ENCODE measurements at regions not wholly inside any gene's neighbourhood (a gene's known extent, or its start where the extent isn't known, plus 50 kb on each side); places are given as distances from the start of the nearest gene placed in this dataset.

GRCh38 chr6:169071394-169071793, 182.3 kb downstream of the THBS2 start:
- in situ Hi-C loops (cut with HindIII; ENCODE audit: low pct_ligation_motif_present, low pct_unique_long_range_greater_than_20kb, low sequenced_read_pairs), result no loop called here
- no peak for DNase-seq

GRCh38 chr6:169070506-169071176, 183.0 kb downstream of the THBS2 start:
- in situ Hi-C loops (cut with HindIII; ENCODE audit: low pct_ligation_motif_present, low pct_unique_long_range_greater_than_20kb, low sequenced_read_pairs), result no loop called here
- DNase-seq, result peak; percentile 94

DNA sequence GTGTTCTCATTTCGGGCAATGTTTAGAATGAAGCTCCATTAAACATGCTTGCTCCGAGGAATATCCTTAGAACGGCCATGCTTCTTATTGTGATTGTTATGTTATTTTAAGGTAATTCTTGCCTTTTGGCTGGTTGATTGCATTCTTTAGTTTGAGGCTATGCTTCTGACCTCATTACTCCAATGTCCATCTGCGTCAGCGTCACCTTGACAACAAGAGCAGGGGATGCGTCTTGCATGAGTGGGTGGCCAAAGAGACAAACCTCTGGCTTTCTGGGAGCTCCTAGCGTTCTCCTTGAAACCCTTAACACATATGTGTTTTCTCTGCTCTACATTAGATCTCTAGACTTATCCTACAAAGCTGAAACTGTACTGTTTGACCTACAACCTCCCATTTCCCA, 184.3 kb downstream of the THBS2 start:
- no peak for DNase-seq
- in situ Hi-C loops (cut with HindIII; ENCODE audit: low pct_ligation_motif_present, low pct_unique_long_range_greater_than_20kb, low sequenced_read_pairs), result no loop called here

DNA sequence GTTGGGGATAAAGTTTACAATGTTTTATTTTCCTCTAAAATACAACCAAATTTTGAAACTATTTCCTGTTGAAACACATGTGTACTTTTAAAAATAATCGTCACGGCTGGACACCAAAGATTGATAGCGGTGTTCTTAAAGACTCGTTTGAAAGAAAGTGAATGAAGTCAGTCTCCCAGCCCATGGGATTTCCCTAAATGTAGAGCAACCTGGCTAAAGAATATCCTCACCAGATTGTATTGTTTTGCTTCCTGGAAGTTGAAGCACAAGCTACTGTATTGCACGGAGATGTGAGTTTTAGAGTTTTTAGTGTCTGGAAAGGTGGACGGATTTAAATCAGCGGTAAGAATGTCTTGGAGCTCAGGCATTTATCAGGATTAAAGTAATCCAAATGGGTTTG, 189.5 kb downstream of the THBS2 start:
- no peak for DNase-seq
- in situ Hi-C loops (cut with HindIII; ENCODE audit: low pct_ligation_motif_present, low pct_unique_long_range_greater_than_20kb, low sequenced_read_pairs), result no loop called here

DNA sequence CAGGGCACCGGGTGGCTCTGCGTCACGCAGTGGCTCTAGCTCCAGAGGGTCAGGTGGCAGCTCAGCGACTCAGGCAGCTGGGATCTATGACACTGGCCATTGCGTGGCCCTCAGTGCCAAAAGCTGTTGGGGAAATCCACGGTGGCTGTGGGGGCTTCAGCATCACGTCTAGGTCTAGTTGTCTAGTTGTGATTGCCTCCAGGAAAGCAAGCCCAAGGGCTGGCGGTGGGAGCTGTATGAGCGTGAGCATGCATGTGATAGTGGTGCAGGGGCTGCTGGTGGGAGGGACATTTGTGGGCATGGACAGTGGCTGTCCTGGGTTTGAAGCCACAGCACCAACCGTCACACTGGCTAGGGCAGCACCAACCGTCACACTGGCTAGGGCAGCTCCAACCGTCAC, 191.4 kb downstream of the THBS2 start:
- DNase-seq, result no peak
- in situ Hi-C loops (cut with HindIII; ENCODE audit: low pct_ligation_motif_present, low pct_unique_long_range_greater_than_20kb, low sequenced_read_pairs), result no loop called here

- no peak for DNase-seq
- in situ Hi-C loops (cut with HindIII; ENCODE audit: low pct_ligation_motif_present, low pct_unique_long_range_greater_than_20kb, low sequenced_read_pairs), result no loop called here
Measured at GRCh38 chr6:169058634-169059033, 195.0 kb downstream of the THBS2 start.

- in situ Hi-C loops (cut with HindIII; ENCODE audit: low pct_ligation_motif_present, low pct_unique_long_range_greater_than_20kb, low sequenced_read_pairs), result no loop called here
- DNase-seq, result no peak
Measured at GRCh38 chr6:169052462-169052861, 201.2 kb downstream of the THBS2 start.

- no peak for DNase-seq
- in situ Hi-C loops (cut with HindIII; ENCODE audit: low pct_ligation_motif_present, low pct_unique_long_range_greater_than_20kb, low sequenced_read_pairs), result no loop called here
Measured at GRCh38 chr6:169051371-169051770, 202.3 kb downstream of the THBS2 start.

DNA sequence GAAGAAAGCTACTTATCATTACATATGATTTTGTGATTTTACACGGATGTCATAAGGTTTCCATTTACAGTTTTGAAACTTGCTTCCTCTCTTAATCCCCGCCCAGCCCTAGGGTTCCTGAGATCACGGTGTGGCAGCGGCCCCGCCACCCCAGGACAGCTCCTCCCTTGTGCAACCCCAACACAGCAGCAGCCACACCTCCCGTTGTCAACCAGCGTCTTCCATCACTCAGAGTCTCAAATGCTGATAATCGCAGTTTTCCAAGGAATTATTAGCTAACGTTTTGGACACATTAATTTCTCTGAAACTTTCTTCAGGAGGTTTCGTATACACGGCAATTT, 204.8 kb downstream of the THBS2 start:
- in situ Hi-C loops (cut with HindIII; ENCODE audit: low pct_ligation_motif_present, low pct_unique_long_range_greater_than_20kb, low sequenced_read_pairs), result no loop called here
- DNase-seq, result no peak

GRCh38 chr6:169048185-169048864, 205.3 kb downstream of the THBS2 start:
- no peak for DNase-seq
- in situ Hi-C loops (cut with HindIII; ENCODE audit: low pct_ligation_motif_present, low pct_unique_long_range_greater_than_20kb, low sequenced_read_pairs), result no loop called here

DNA sequence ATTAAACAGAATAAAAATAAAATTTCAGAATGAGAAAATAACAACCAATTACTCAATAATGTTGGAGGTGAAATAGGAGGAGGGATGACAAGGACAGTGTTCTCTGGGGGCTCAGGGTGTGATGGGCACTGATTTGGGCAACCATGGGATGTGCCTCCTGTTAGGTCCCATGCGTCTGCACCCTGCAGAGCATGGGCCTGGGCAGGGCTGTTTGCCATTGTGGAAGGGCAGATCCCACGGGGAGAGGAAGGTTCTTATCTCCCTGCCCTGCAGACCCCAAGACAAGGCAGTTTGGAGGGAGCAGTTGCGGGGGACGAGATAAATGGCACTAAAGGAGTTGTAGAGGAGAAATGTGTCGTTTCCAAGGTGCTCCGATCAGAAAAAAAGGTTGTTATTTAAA, 206.3 kb downstream of the THBS2 start:
- DNase-seq, result no peak
- in situ Hi-C loops (cut with HindIII; ENCODE audit: low pct_ligation_motif_present, low pct_unique_long_range_greater_than_20kb, low sequenced_read_pairs), result no loop called here

GRCh38 chr6:169046483-169047192, 207.0 kb downstream of the THBS2 start:
- in situ Hi-C loops (cut with HindIII; ENCODE audit: low pct_ligation_motif_present, low pct_unique_long_range_greater_than_20kb, low sequenced_read_pairs), result no loop called here
- no peak for DNase-seq

- in situ Hi-C loops (cut with HindIII; ENCODE audit: low pct_ligation_motif_present, low pct_unique_long_range_greater_than_20kb, low sequenced_read_pairs), result no loop called here
- no peak for DNase-seq
Measured at GRCh38 chr6:169046021-169046420, 207.6 kb downstream of the THBS2 start.

DNA sequence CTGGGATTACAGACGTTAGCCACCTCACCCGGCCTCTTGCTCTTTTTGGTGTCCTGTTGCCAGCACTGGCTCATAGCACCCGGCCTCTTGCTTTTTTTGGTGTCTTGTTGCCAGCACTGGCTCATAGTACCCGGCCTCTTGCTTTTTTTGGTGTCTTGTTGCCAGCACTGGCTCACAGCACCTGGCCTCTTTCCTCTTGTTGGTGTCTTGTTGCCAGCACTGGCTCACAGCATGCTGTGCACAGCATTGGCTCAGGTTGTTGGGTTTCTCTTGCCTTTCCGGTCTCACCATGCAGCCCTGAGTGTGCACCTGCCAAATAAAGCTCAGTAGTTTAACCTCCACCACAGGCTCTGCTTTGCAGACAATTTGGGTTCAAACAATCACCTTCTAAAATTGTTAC, 208.2 kb downstream of the THBS2 start:
- no peak for DNase-seq
- in situ Hi-C loops (cut with HindIII; ENCODE audit: low pct_ligation_motif_present, low pct_unique_long_range_greater_than_20kb, low sequenced_read_pairs), result no loop called here

- in situ Hi-C loops (cut with HindIII; ENCODE audit: low pct_ligation_motif_present, low pct_unique_long_range_greater_than_20kb, low sequenced_read_pairs), result no loop called here
- DNase-seq, result no peak
Measured at GRCh38 chr6:169044381-169045230, 209.0 kb downstream of the THBS2 start.

GRCh38 chr6:169042061-169042460, 211.6 kb downstream of the THBS2 start:
- no peak for DNase-seq
- in situ Hi-C loops (cut with HindIII; ENCODE audit: low pct_ligation_motif_present, low pct_unique_long_range_greater_than_20kb, low sequenced_read_pairs), result no loop called here

- in situ Hi-C loops (cut with HindIII; ENCODE audit: low pct_ligation_motif_present, low pct_unique_long_range_greater_than_20kb, low sequenced_read_pairs), result no loop called here
- DNase-seq, result no peak
Measured at GRCh38 chr6:169041078-169041477, 212.6 kb downstream of the THBS2 start.

- DNase-seq, result no peak
Measured at GRCh38 chr6:169038691-169039090, 215.0 kb downstream of the THBS2 start.

More at GRCh38 chr6:169038691-169039090, 215.0 kb downstream of the THBS2 start:
- in situ Hi-C loops (cut with HindIII; ENCODE audit: low pct_ligation_motif_present, low pct_unique_long_range_greater_than_20kb, low sequenced_read_pairs), result no loop called here
